ENCODE measurements at regions not wholly inside any gene's neighbourhood (a gene's known extent, or its start where the extent isn't known, plus 50 kb on each side); places are given as distances from the start of the nearest gene placed in this dataset.
A peak's percentile ranks its signal among the peaks of the same experiment; 100 is the strongest.

- DNase-seq: no peak
- 89% methylated on average over 1 of the region's 3 CpGs for WGBS (ENCODE audit: insufficient coverage, low lambda C conversion rate)
These were observed 1206.0 kb upstream of the TMPRSS15 start for GRCh38 chr21:19609611-19610010.

GRCh38 chr21:19621837-19622496 is 1218.4 kb upstream of the TMPRSS15 start:
- Histone ChIP-seq H3K4me1 (ENCODE audit: control insufficient read depth, insufficient read depth, low read length) (no peaks in the 10 kb centered on the region), H3K4me3 (ENCODE audit: low read length) (no peak overlapping the region), H3K27ac (ENCODE audit: low read length) (peak overlapping the region; percentile 24), H3K9me3 (ENCODE audit: control insufficient read depth, low read depth, low read length) (no peaks in the 10 kb centered on the region), H3K36me3 (ENCODE audit: control insufficient read depth, insufficient read depth, low read length) (no peaks in the 10 kb centered on the region), H3K27me3 (ENCODE audit: control insufficient read depth, insufficient read depth, low read length) (no peaks in the 10 kb centered on the region)
- DNase-seq: peak in 1 of 2 donors; percentile 46
- WGBS (ENCODE audit: insufficient coverage, low lambda C conversion rate): 63% methylated on average over 2 of the region's 2 CpGs

More at GRCh38 chr21:19609611-19610010, 1206.0 kb upstream of the TMPRSS15 start:
- H3K4me1 ChIP-seq (ENCODE audit: control insufficient read depth, insufficient read depth, low read length): no peaks in the 10 kb centered on the region
- no peak overlapping the region for H3K4me3 ChIP-seq (ENCODE audit: low read length)
- no peaks in the 10 kb centered on the region for H3K36me3 ChIP-seq (ENCODE audit: control insufficient read depth, insufficient read depth, low read length)
- H3K27me3 ChIP-seq (ENCODE audit: control insufficient read depth, insufficient read depth, low read length): no peaks in the 10 kb centered on the region
- H3K9me3 ChIP-seq (ENCODE audit: control insufficient read depth, low read depth, low read length): no peaks in the 10 kb centered on the region
- H3K27ac ChIP-seq (ENCODE audit: low read length): no peak overlapping the region

GRCh38 chr21:19640964-19641363 is 1237.4 kb upstream of the TMPRSS15 start:
- Histone ChIP-seq H3K4me3 (ENCODE audit: low read length) (no peak overlapping the region), H3K27me3 (ENCODE audit: control insufficient read depth, insufficient read depth, low read length) (no peaks in the 10 kb centered on the region), H3K27ac (ENCODE audit: low read length) (no peak overlapping the region), H3K4me1 (ENCODE audit: control insufficient read depth, insufficient read depth, low read length) (no peaks in the 10 kb centered on the region), H3K9me3 (ENCODE audit: control insufficient read depth, low read depth, low read length) (no peaks in the 10 kb centered on the region), H3K36me3 (ENCODE audit: control insufficient read depth, insufficient read depth, low read length) (no peaks in the 10 kb centered on the region)
- DNase-seq: no peak
- WGBS (ENCODE audit: insufficient coverage, low lambda C conversion rate): 94% methylated on average over 2 of the region's 7 CpGs

GRCh38 chr21:19648391-19648790 is 1244.8 kb upstream of the TMPRSS15 start:
- no peak for DNase-seq
- H3K27ac ChIP-seq (ENCODE audit: low read length): no peak overlapping the region
- no peak overlapping the region for H3K4me3 ChIP-seq (ENCODE audit: low read length)
- H3K27me3 ChIP-seq (ENCODE audit: control insufficient read depth, insufficient read depth, low read length): no peaks in the 10 kb centered on the region
- H3K4me1 ChIP-seq (ENCODE audit: control insufficient read depth, insufficient read depth, low read length): no peaks in the 10 kb centered on the region
- 73% methylated on average over 2 of the region's 2 CpGs for WGBS (ENCODE audit: insufficient coverage, low lambda C conversion rate)
- no peaks in the 10 kb centered on the region for H3K36me3 ChIP-seq (ENCODE audit: control insufficient read depth, insufficient read depth, low read length)
- H3K9me3 ChIP-seq (ENCODE audit: control insufficient read depth, low read depth, low read length): no peaks in the 10 kb centered on the region

GRCh38 chr21:19683492-19683891 is 1279.9 kb upstream of the TMPRSS15 start:
- no peaks in the 10 kb centered on the region for H3K27me3 ChIP-seq (ENCODE audit: control insufficient read depth, insufficient read depth, low read length)
- no peak for DNase-seq
- H3K9me3 ChIP-seq (ENCODE audit: control insufficient read depth, low read depth, low read length): no peaks in the 10 kb centered on the region
- H3K4me3 ChIP-seq (ENCODE audit: low read length): no peak overlapping the region
- WGBS (ENCODE audit: insufficient coverage, low lambda C conversion rate): 100% methylated on average over 1 of the region's 2 CpGs
- H3K4me1 ChIP-seq (ENCODE audit: control insufficient read depth, insufficient read depth, low read length): no peaks in the 10 kb centered on the region
- H3K27ac ChIP-seq (ENCODE audit: low read length): no peak overlapping the region
- H3K36me3 ChIP-seq (ENCODE audit: control insufficient read depth, insufficient read depth, low read length): no peaks in the 10 kb centered on the region

DNA sequence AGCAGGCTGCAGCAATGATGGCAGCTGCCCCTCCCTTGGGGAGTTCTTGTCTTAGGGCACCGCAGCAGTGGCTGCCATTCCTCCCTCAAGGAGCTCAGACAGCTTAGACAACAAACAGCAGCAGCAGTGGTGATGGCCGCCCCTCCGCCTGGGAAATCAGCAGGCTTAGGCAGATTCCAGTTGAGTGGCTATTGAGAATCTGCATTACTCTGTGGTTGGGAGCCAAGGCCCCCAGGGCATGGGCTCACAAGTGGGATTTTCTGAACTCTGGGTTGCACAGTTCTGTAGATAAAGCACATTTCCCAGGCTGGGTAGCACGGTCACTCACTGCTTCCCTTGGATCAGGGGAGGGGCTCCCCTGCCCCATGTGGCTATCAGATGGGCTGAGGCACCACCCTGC is 1280.7 kb upstream of the TMPRSS15 start:
- DNase-seq: no peak
- no peaks in the 10 kb centered on the region for H3K36me3 ChIP-seq (ENCODE audit: control insufficient read depth, insufficient read depth, low read length)
- H3K9me3 ChIP-seq (ENCODE audit: control insufficient read depth, low read depth, low read length): no peaks in the 10 kb centered on the region
- H3K27ac ChIP-seq (ENCODE audit: low read length): no peak overlapping the region
- no peaks in the 10 kb centered on the region for H3K4me1 ChIP-seq (ENCODE audit: control insufficient read depth, insufficient read depth, low read length)
- no CpG with 5 or more reads among the region's 4 CpGs for WGBS (ENCODE audit: insufficient coverage, low lambda C conversion rate)
- no peak overlapping the region for H3K4me3 ChIP-seq (ENCODE audit: low read length)
- H3K27me3 ChIP-seq (ENCODE audit: control insufficient read depth, insufficient read depth, low read length): no peaks in the 10 kb centered on the region

DNA sequence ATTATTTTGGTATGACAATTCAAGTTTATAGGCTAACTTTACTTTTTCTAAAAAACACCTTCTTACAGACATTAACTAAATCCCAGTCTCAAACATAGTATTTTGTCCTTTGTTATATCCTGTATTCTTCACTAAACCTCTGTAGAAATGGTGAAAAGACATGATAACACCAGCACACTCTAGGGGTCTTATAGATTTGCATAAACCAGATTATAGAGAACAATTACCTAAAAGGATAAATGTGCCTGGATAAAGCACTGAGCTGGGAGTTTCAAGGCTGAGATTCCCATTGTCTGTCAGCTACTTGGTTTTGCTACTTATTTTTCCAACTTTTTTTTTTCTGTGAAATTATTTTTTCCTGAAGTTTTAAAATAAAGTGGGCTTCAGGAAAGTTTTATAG is 1288.6 kb upstream of the TMPRSS15 start:
- DNase-seq: no peak
- no peaks in the 10 kb centered on the region for H3K4me1 ChIP-seq (ENCODE audit: control insufficient read depth, insufficient read depth, low read length)
- H3K27me3 ChIP-seq (ENCODE audit: control insufficient read depth, insufficient read depth, low read length): no peaks in the 10 kb centered on the region
- no peaks in the 10 kb centered on the region for H3K36me3 ChIP-seq (ENCODE audit: control insufficient read depth, insufficient read depth, low read length)
- H3K27ac ChIP-seq (ENCODE audit: low read length): no peak overlapping the region
- no peaks in the 10 kb centered on the region for H3K9me3 ChIP-seq (ENCODE audit: control insufficient read depth, low read depth, low read length)
- H3K4me3 ChIP-seq (ENCODE audit: low read length): no peak overlapping the region

GRCh38 chr21:19695796-19696195 is 1292.2 kb upstream of the TMPRSS15 start:
- no peak for DNase-seq
- H3K4me1 ChIP-seq (ENCODE audit: control insufficient read depth, insufficient read depth, low read length): peaks cover 5% of the 10 kb centered on the region
- WGBS (ENCODE audit: insufficient coverage, low lambda C conversion rate): no CpG with 5 or more reads among the region's 1 CpG
- no peaks in the 10 kb centered on the region for H3K27me3 ChIP-seq (ENCODE audit: control insufficient read depth, insufficient read depth, low read length)
- H3K27ac ChIP-seq (ENCODE audit: low read length): no peak overlapping the region
- H3K4me3 ChIP-seq (ENCODE audit: low read length): no peak overlapping the region
- H3K9me3 ChIP-seq (ENCODE audit: control insufficient read depth, low read depth, low read length): no peaks in the 10 kb centered on the region
- no peaks in the 10 kb centered on the region for H3K36me3 ChIP-seq (ENCODE audit: control insufficient read depth, insufficient read depth, low read length)

DNA sequence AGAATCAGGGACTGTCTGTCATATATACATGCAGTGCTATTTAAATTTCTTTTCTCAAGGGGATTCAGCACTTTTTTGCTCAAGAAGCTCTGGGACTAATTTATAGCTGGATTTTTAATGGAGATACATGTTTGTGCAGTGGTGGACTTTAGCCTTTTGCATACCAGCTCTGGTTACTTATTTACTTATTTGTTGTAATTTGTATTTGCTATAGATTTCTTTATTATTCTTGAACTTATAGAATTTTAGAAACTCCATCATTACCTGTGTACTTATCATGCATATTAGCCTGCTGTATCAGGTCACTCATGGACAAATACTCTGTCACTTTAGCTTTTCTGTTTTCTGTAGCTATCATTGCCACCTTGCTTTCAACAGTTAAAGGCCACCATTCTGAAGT is 1296.9 kb upstream of the TMPRSS15 start:
- H3K4me3 ChIP-seq (ENCODE audit: low read length): no peak overlapping the region

GRCh38 chr21:19702726-19703125 is 1295.5 kb upstream of the NCAM2 start:
- no peak for DNase-seq
- Histone ChIP-seq H3K36me3 (ENCODE audit: control insufficient read depth, insufficient read depth, low read length) (no peaks in the 10 kb centered on the region), H3K9me3 (ENCODE audit: control insufficient read depth, low read depth, low read length) (peaks cover 3% of the 10 kb centered on the region), H3K4me1 (ENCODE audit: control insufficient read depth, insufficient read depth, low read length) (peaks cover 5% of the 10 kb centered on the region), H3K4me3 (ENCODE audit: low read length) (no peak overlapping the region), H3K27me3 (ENCODE audit: control insufficient read depth, insufficient read depth, low read length) (no peaks in the 10 kb centered on the region), H3K27ac (ENCODE audit: low read length) (no peak overlapping the region)
- WGBS (ENCODE audit: insufficient coverage, low lambda C conversion rate): no CpG with 5 or more reads among the region's 1 CpG

More for the DNA sequence above, 1296.9 kb upstream of the TMPRSS15 start:
- H3K36me3 ChIP-seq (ENCODE audit: control insufficient read depth, insufficient read depth, low read length): no peaks in the 10 kb centered on the region
- no peaks in the 10 kb centered on the region for H3K9me3 ChIP-seq (ENCODE audit: control insufficient read depth, low read depth, low read length)
- peaks cover 5% of the 10 kb centered on the region for H3K4me1 ChIP-seq (ENCODE audit: control insufficient read depth, insufficient read depth, low read length)
- H3K27ac ChIP-seq (ENCODE audit: low read length): no peak overlapping the region
- DNase-seq: peak; percentile 9 to 53
- H3K27me3 ChIP-seq (ENCODE audit: control insufficient read depth, insufficient read depth, low read length): no peaks in the 10 kb centered on the region

- peaks cover 5% of the 10 kb centered on the region for H3K4me1 ChIP-seq (ENCODE audit: control insufficient read depth, insufficient read depth, low read length)
- no peak for DNase-seq
- H3K27me3 ChIP-seq (ENCODE audit: control insufficient read depth, insufficient read depth, low read length): no peaks in the 10 kb centered on the region
- peaks cover 3% of the 10 kb centered on the region for H3K9me3 ChIP-seq (ENCODE audit: control insufficient read depth, low read depth, low read length)
- no peaks in the 10 kb centered on the region for H3K36me3 ChIP-seq (ENCODE audit: control insufficient read depth, insufficient read depth, low read length)
- no peak overlapping the region for H3K4me3 ChIP-seq (ENCODE audit: low read length)
- H3K27ac ChIP-seq (ENCODE audit: low read length): no peak overlapping the region
These were observed 1293.4 kb upstream of the NCAM2 start for GRCh38 chr21:19704832-19705231.
